B cell (primary cell): ENCODE measurements at regions not wholly inside any gene's neighbourhood (a gene's known extent, or its start where the extent isn't known, plus 50 kb on each side); places are given as distances from the start of the nearest gene placed in this dataset.
"Not testable (repeated sequence)": the region's sequence is repeated elsewhere in the genome, so short reads cannot be mapped to it uniquely, and the experiment has no call there.

Source experiments
- ATAC-seq: fragments of 200-7000 bp; cut with Tn5 transposase; one replicate; pipeline ENCODE4 v1.10.0; 2021; ENCODE audit warnings: low read depth, mild to moderate bottlenecking, moderate number of reproducible peaks, moderate library complexity
- CTCF ChIA-PET: fragments of 350-600 bp; sonication (Branson Sonifier 250); formaldehyde crosslinking; loops from one replicate; lab custom pipeline; 2021; ENCODE audit warnings: antibody characterized with exemption, inconsistent platforms; lab: Charles Lee
- POLR2A ChIA-PET: fragments of 350-600 bp; sonication (Branson Sonifier 250); formaldehyde crosslinking; loops from one replicate; lab custom pipeline; 2021; ENCODE audit warnings: antibody characterized with exemption; lab: Charles Lee
- DNase-seq: peaks from one replicate; pipeline ENCODE4 v3.0.0; 2013
- H2AFZ ChIP-seq: 2 replicates; pipeline ENCODE4 v1.6.1; 2012; ENCODE audit warnings: mild to moderate bottlenecking, low read depth, low read length; ENCODE audit not compliant: insufficient read depth, poor library complexity, severe bottlenecking
- H3K27ac ChIP-seq, 2 donors: 1 replicate in 1 of 2; 2 replicates in 1 of 2; pipeline ENCODE4 v1.5.1; 2012 to 2013; ENCODE audit warnings: low read length in 2 of 2, mild to moderate bottlenecking in 2 of 2, moderate library complexity in 1 of 2
- H3K27me3 ChIP-seq, 4 experiments: fragments of 200-600 bp in 1 of 4; sonication (generic) in 1 of 4; replicated peaks in 1 of 4; 1 replicate in 2 of 4; 2 replicates in 2 of 4; pipeline versions ENCODE4 v1.6.1 to v1.7.0; 2013 to 2016; ENCODE audit warnings: low read length in 3 of 4, mild to moderate bottlenecking in 2 of 4, mixed read lengths in 1 of 4, moderate library complexity in 1 of 4; ENCODE audit not compliant: insufficient read depth in 4 of 4, control insufficient read depth in 3 of 4; ENCODE audit errors: control extremely low read depth in 1 of 4
- H3K36me3 ChIP-seq, 2 experiments: replicated peaks in 1 of 2; 1 replicate in 1 of 2; 2 replicates in 1 of 2; pipeline versions ENCODE4 v1.6.1 to v1.7.1; 2013; ENCODE audit warnings: low read length in 1 of 2; ENCODE audit not compliant: insufficient read depth in 2 of 2, control insufficient read depth in 1 of 2; ENCODE audit errors: control extremely low read depth in 1 of 2, extremely low read depth in 1 of 2
- H3K4me1 ChIP-seq, 2 donors: fragments of 200-600 bp in 1 of 2; sonication (generic) in 1 of 2; 1 replicate in 1 of 2; 2 replicates in 1 of 2; pipeline versions ENCODE4 v1.5.1 to v1.6.1; 2013 to 2017; ENCODE audit warnings: low read length in 2 of 2; ENCODE audit not compliant: control insufficient read depth in 2 of 2, insufficient read depth in 2 of 2
- H3K4me2 ChIP-seq: replicated peaks from 2 replicates; pipeline ENCODE3; 2012; ENCODE audit warnings: mild to moderate bottlenecking, low read depth, low read length; ENCODE audit not compliant: poor library complexity, severe bottlenecking
- H3K4me3 ChIP-seq, 5 experiments: fragments of 200-600 bp in 1 of 5; sonication (generic) in 1 of 5; 1 replicate in 3 of 5; 2 replicates in 2 of 5; pipeline versions ENCODE4 v1.5.1 to v1.7.0; 2011 to 2016; ENCODE audit warnings: low read length in 4 of 5, mild to moderate bottlenecking in 4 of 5, low read depth in 2 of 5, control low read depth in 1 of 5, moderate library complexity in 1 of 5; ENCODE audit not compliant: insufficient read depth in 1 of 5; ENCODE audit errors: control extremely low read depth in 1 of 5, extremely low read depth in 1 of 5
- H3K79me2 ChIP-seq: fragments of 200-600 bp; sonication (generic); one replicate; pipeline ENCODE4 v1.6.0; 2016; ENCODE audit warnings: low read length; ENCODE audit not compliant: control insufficient read depth, insufficient read depth
- H3K9ac ChIP-seq: fragments of 200-600 bp; sonication (generic); 2 replicates; pipeline ENCODE4 v1.6.1; 2017; ENCODE audit warnings: mild to moderate bottlenecking, low read length, moderate library complexity
- H3K9me3 ChIP-seq, 3 donors: one replicate each; pipeline versions ENCODE4 v1.6.1 to v1.7.1; 2013; ENCODE audit warnings: low read length in 2 of 3; ENCODE audit not compliant: control insufficient read depth in 2 of 3, insufficient read depth in 1 of 3; ENCODE audit errors: control extremely low read depth in 1 of 3
- H4K20me1 ChIP-seq: 2 replicates; pipeline ENCODE4 v1.6.0; 2012; ENCODE audit warnings: mild to moderate bottlenecking, low read length; ENCODE audit not compliant: insufficient read depth, control insufficient read depth, poor library complexity, severe bottlenecking
- H3K27ac Mint-ChIP-seq: one replicate; pipeline ENCODE4 v1.8.0; 2021; ENCODE audit warnings: mixed read lengths
- H3K27me3 Mint-ChIP-seq: one replicate; pipeline ENCODE4 v1.8.0; 2021; ENCODE audit warnings: mixed read lengths
- H3K4me1 Mint-ChIP-seq: one replicate; pipeline ENCODE4 v1.8.0; 2021; ENCODE audit warnings: mixed read lengths
- H3K4me3 Mint-ChIP-seq: one replicate; pipeline ENCODE4 v1.8.0; 2021; ENCODE audit warnings: mixed read lengths
- H3K9me3 Mint-ChIP-seq: one replicate; pipeline ENCODE4 v1.8.0; 2022; ENCODE audit warnings: mixed read lengths; ENCODE audit not compliant: insufficient read depth
- CTCF ChIP-seq: fragments of 200-600 bp; IDR thresholded peaks from one replicate; pipeline ENCODE4 v1.8.0; 2022; ENCODE audit warnings: antibody characterized with exemption, mild to moderate bottlenecking
- EZH2 ChIP-seq: IDR thresholded peaks from 2 replicates; pipeline ENCODE4 v1.6.1; 2012; ENCODE audit warnings: borderline replicate concordance, low read depth, mild to moderate bottlenecking, moderate library complexity, low read length; ENCODE audit not compliant: insufficient read depth, poor library complexity, severe bottlenecking
- WGBS: methylation state at CpG from one replicate; pipeline ENCODE4 v1.1.5; 2013; ENCODE audit warnings: missing lambda C conversion rate; ENCODE audit not compliant: insufficient coverage; 5-methylcytosine and 5-hydroxymethylcytosine counted together
- intact Hi-C: fragments of 100-400 bp; cut with micrococcal nuclease; formaldehyde crosslinking; loops from one replicate; pipeline ENCODE4 v1.10.0; 2022

GRCh38 chr1:224053456-224053855 lies 60.5 kb upstream of the FBXO28 start:
- intact Hi-C loops: no loop called here
- H3K27me3 ChIP-seq: peaks cover 0 to 3% (median 1%) of the 10 kb centered on the region in 4 experiments
- no peak overlapping the region for H3K9ac ChIP-seq
- no peaks in the 10 kb centered on the region for H3K36me3 ChIP-seq
- H3K27ac Mint-ChIP-seq: no peak overlapping the region
- H3K4me1 Mint-ChIP-seq: peaks cover 2% of the 10 kb centered on the region
- peaks cover 15% of the 10 kb centered on the region for H3K27me3 Mint-ChIP-seq
- CTCF ChIA-PET: no interaction called here
- POLR2A ChIA-PET: no interaction called here
- H2AFZ ChIP-seq: no peak overlapping the region
- peaks cover 0 to 3% of the 10 kb centered on the region in 2 donors for H3K4me1 ChIP-seq
- DNase-seq (no peak), ATAC-seq (no peak)
- no peak overlapping the region for H3K4me3 ChIP-seq
- no peaks in the 10 kb centered on the region for H3K9me3 Mint-ChIP-seq
- peaks cover 0 to 5% (median 0%) of the 10 kb centered on the region in 3 donors for H3K9me3 ChIP-seq
- TF ChIP-seq EZH2 (no peak), CTCF (no peak)
- no peaks in the 10 kb centered on the region for H4K20me1 ChIP-seq
- H3K4me3 Mint-ChIP-seq: no peak overlapping the region
- H3K4me2 ChIP-seq: no peak overlapping the region
- no peak overlapping the region for H3K27ac ChIP-seq
- H3K79me2 ChIP-seq: no peaks in the 10 kb centered on the region
- 54% methylated on average over 3 of the region's 5 CpGs for WGBS

DNA sequence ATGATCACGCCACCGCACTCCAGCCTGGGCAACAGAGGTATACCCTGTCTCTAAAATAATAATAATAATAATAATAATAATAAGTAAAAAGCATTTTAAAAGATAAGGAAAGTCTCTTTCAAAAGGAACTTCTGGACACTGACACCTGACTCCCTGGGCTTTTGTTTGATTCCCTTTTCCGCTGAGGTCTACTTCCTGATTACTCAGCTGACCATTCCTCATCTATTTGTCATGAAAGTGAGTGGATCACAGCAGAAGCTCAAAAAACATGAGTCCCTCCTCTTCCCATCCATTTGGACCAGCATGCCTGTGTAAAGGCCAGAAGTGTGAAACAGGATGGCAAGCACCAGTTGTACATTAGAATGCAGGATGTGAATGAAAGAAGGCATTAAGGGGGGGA lies 61.1 kb upstream of the FBXO28 start:
- Mint-ChIP-seq H3K4me3 (no peak overlapping the region), H3K27me3 (peaks cover 19% of the 10 kb centered on the region), H3K27ac (no peak overlapping the region), H3K4me1 (peaks cover 2% of the 10 kb centered on the region), H3K9me3 (no peaks in the 10 kb centered on the region)
- Histone ChIP-seq H3K4me1 (peaks cover 0 to 3% of the 10 kb centered on the region in 2 donors), H3K27me3 (peaks cover 0 to 3% (median 1%) of the 10 kb centered on the region in 4 experiments), H4K20me1 (no peaks in the 10 kb centered on the region), H3K36me3 (no peaks in the 10 kb centered on the region), H3K4me2 (no peak overlapping the region), H3K27ac (no peak overlapping the region), H3K4me3 (no peak overlapping the region), H3K9me3 (peaks cover 0 to 5% (median 0%) of the 10 kb centered on the region in 3 donors), H2AFZ (no peak overlapping the region), H3K79me2 (no peaks in the 10 kb centered on the region), H3K9ac (no peak overlapping the region)
- TF ChIP-seq CTCF: no peak
- TF ChIP-seq EZH2: no peak
- intact Hi-C loops: no loop called here
- DNase-seq: no peak
- ATAC-seq: no peak
- ChIA-PET CTCF (interaction anchor here (0.8 to 4.6 kb wide), 2 partner anchors 52 to 240 kb away, joined by 3 to 40 read pairs; no protein-coding TSS in a partner anchor), POLR2A (no interaction called here)
- WGBS: 80% methylated on average over 1 of the region's 3 CpGs

GRCh38 chr1:224051782-224052181 lies 62.1 kb upstream of the FBXO28 start:
- H3K4me1 ChIP-seq, ATAC-seq, H2AFZ ChIP-seq, DNase-seq, H3K4me3 Mint-ChIP-seq, H3K9me3 ChIP-seq, H3K79me2 ChIP-seq, H3K27ac ChIP-seq, H3K36me3 ChIP-seq, H3K9me3 Mint-ChIP-seq, H3K27me3 ChIP-seq, H3K4me1 Mint-ChIP-seq, H3K4me3 ChIP-seq, POLR2A ChIA-PET, H4K20me1 ChIP-seq, H3K4me2 ChIP-seq, H3K9ac ChIP-seq, H3K27ac Mint-ChIP-seq: not testable (repeated sequence)
- WGBS: 93% methylated on average over 2 of the region's 5 CpGs
- CTCF ChIA-PET: interaction anchor here (0.8 to 4.6 kb wide), 11 partner anchors 9 to 356 kb away, joined by 3 to 40 read pairs (median 3); partner anchors contain the start of gene NVL
- intact Hi-C loops: loop anchor here (2.0 kb wide), 1 partner anchor 353 kb away; no protein-coding TSS in a partner anchor
- H3K27me3 Mint-ChIP-seq: peaks cover 19% of the 10 kb centered on the region
